Type B pancreatic cell (in vitro differentiated cells): ENCODE measurements at regions not wholly inside any gene's neighbourhood (a gene's known extent, or its start where the extent isn't known, plus 50 kb on each side); places are given as distances from the start of the nearest gene placed in this dataset.

Experiments
- DNase-seq: peaks from one replicate; pipeline ENCODE4 v3.0.0; 2021; ENCODE audit warnings: mixed read lengths; ENCODE audit not compliant: unreplicated experiment; ENCODE audit errors: extremely low spot score
- H3K27ac Mint-ChIP-seq: 2 replicates; pipeline ENCODE4 v1.8.0; 2021; ENCODE audit warnings: mild to moderate bottlenecking, mixed read lengths
- H3K27me3 Mint-ChIP-seq: 2 replicates; pipeline ENCODE4 v1.8.0; 2021; ENCODE audit warnings: mixed read lengths
- H3K36me3 Mint-ChIP-seq: 2 replicates; pipeline ENCODE4 v1.8.0; 2021; ENCODE audit warnings: mixed read lengths
- H3K4me1 Mint-ChIP-seq: one replicate; pipeline ENCODE4 v1.8.0; 2021; ENCODE audit warnings: mixed read lengths; ENCODE audit not compliant: unreplicated experiment
- H3K4me3 Mint-ChIP-seq: 2 replicates; pipeline ENCODE4 v1.8.0; 2021; ENCODE audit warnings: mild to moderate bottlenecking, mixed read lengths
- H3K9me3 Mint-ChIP-seq: 2 replicates; pipeline ENCODE4 v1.8.0; 2021; ENCODE audit warnings: mixed read lengths
- TF ChIP-seq, protein P1 (sequence below): fragments of 200-600 bp; sonication (generic); conservative IDR thresholded peaks from 2 replicates; pipeline ENCODE4 v1.5.0; 2021; ENCODE audit warnings: antibody characterized with exemption, mild to moderate bottlenecking

DNA sequence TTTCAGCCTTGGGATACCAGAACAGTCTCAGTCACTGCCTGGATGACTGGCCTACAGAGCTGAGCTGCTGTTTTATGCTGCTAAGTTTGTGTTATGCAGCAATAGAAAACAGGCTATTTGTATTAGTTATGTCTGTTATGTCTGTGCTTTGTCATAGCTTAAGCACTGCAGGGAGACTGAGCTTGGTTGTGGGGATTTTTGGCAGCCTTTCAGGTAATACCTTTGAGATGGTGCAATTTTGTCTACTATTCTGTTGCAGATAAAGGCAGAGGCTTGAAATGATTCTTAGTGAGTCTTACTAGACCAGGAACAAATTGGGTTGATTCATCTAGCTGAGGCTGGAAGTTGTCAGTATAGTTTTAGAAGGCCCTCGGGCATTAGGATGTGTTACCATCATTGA lies 201.3 kb upstream of the RBM19 start:
- Mint-ChIP-seq H3K4me3 (no peak overlapping the region), H3K27me3 (peaks cover 77% of the 10 kb centered on the region), H3K9me3 (no peaks in the 10 kb centered on the region), H3K36me3 (no peaks in the 10 kb centered on the region), H3K4me1 (no peaks in the 10 kb centered on the region), H3K27ac (no peak overlapping the region)
- DNase-seq: no peak
- TF ChIP-seq, protein P1, sequence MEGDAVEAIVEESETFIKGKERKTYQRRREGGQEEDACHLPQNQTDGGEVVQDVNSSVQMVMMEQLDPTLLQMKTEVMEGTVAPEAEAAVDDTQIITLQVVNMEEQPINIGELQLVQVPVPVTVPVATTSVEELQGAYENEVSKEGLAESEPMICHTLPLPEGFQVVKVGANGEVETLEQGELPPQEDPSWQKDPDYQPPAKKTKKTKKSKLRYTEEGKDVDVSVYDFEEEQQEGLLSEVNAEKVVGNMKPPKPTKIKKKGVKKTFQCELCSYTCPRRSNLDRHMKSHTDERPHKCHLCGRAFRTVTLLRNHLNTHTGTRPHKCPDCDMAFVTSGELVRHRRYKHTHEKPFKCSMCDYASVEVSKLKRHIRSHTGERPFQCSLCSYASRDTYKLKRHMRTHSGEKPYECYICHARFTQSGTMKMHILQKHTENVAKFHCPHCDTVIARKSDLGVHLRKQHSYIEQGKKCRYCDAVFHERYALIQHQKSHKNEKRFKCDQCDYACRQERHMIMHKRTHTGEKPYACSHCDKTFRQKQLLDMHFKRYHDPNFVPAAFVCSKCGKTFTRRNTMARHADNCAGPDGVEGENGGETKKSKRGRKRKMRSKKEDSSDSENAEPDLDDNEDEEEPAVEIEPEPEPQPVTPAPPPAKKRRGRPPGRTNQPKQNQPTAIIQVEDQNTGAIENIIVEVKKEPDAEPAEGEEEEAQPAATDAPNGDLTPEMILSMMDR: no peak

DNA sequence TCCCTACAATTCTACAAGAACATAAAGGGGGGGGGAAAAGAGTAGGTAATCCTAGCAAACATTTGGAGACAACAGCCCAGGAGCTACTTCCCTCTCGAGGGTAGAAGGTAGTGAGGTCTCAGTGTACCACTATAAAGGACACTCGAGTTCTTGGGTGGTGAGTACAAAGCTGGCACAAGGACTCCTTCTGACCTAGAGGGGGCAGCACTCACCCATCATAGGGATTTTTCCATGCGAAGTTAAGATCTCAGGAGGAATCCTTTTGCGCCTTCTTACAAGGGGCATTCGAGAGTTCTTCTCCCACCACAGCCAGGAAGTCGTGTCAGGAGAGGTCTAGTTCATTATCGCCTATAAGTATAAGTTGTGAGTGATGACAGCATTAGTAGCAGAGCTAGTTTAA lies 200.2 kb upstream of the RBM19 start:
- peaks cover 82% of the 10 kb centered on the region for H3K27me3 Mint-ChIP-seq
- H3K9me3 Mint-ChIP-seq: no peaks in the 10 kb centered on the region
- no peak overlapping the region for H3K4me3 Mint-ChIP-seq
- no peak overlapping the region for H3K27ac Mint-ChIP-seq
- DNase-seq: no peak
- no peaks in the 10 kb centered on the region for H3K36me3 Mint-ChIP-seq
- no peaks in the 10 kb centered on the region for H3K4me1 Mint-ChIP-seq
- TF ChIP-seq, protein P1: peak; percentile 75

DNA sequence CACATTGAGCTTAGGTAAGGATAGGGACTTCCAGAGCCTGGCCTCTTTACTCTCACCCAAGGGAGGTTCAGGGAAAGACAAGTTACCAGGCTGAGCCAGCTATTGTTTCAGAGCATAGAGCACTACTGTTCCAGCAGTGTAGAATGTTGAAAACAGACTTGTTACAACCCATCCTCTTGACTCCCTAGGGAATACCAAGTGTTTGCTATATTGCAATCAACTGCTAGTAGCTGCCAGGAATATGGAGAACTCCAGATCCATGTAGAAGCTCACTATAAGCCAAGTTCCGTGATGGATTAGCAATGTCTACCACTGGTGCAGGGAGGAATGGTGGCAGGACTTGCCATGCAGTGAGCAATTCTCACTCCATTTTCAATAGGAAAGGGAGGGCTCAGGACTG lies 199.8 kb upstream of the RBM19 start:
- H3K27ac Mint-ChIP-seq: no peak overlapping the region
- H3K36me3 Mint-ChIP-seq: no peaks in the 10 kb centered on the region
- H3K9me3 Mint-ChIP-seq: no peaks in the 10 kb centered on the region
- H3K27me3 Mint-ChIP-seq: peaks cover 78% of the 10 kb centered on the region
- no peak overlapping the region for H3K4me3 Mint-ChIP-seq
- no peaks in the 10 kb centered on the region for H3K4me1 Mint-ChIP-seq
- TF ChIP-seq, protein P1: no peak
- no peak for DNase-seq

DNA sequence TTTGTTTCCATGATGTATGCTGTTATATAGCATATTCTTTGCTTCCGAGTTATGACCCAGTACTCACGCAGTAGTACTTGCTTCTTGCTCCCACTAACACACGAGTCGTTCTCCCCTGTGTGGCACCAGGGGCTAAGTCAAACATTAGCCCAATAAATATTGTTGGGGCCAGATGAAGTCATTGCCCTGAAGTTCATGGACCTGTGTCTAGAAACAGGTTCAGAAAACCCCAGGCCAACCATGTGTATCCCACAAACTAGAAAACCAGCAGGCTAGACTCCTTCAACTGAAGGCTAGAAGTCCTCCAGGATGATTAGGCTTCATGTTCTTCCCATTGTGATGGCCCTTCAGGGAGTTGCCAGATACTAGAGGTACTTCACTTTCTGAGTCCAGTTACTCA lies 198.2 kb upstream of the RBM19 start:
- Mint-ChIP-seq H3K27me3 (peaks cover 65% of the 10 kb centered on the region), H3K27ac (no peak overlapping the region), H3K4me3 (no peak overlapping the region), H3K4me1 (no peaks in the 10 kb centered on the region), H3K9me3 (no peaks in the 10 kb centered on the region), H3K36me3 (no peaks in the 10 kb centered on the region)
- DNase-seq: no peak
- TF ChIP-seq, protein P1: no peak

DNA sequence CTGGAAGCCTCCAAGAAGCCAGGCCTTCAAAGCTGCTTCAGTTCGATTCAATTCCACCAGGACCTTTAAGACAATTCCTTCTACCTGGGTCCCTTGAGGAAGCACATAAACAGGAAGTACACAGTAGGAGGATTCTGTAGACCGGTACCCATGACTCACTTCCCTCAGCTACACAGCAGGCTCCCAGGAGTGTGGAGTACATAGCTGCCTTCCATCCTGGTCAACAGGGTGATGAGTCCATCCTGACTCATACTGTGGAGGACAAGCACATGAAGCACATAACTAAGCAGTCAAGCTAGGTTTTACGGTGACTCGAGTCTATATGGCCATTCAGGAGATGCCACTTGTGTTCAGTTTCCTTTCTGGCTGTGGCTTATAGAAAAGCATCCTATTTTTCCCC lies 197.6 kb upstream of the RBM19 start:
- Mint-ChIP-seq H3K27ac (no peak overlapping the region), H3K27me3 (peaks cover 61% of the 10 kb centered on the region), H3K4me3 (no peak overlapping the region), H3K4me1 (no peaks in the 10 kb centered on the region), H3K36me3 (no peaks in the 10 kb centered on the region), H3K9me3 (no peaks in the 10 kb centered on the region)
- TF ChIP-seq, protein P1: no peak
- DNase-seq: no peak

DNA sequence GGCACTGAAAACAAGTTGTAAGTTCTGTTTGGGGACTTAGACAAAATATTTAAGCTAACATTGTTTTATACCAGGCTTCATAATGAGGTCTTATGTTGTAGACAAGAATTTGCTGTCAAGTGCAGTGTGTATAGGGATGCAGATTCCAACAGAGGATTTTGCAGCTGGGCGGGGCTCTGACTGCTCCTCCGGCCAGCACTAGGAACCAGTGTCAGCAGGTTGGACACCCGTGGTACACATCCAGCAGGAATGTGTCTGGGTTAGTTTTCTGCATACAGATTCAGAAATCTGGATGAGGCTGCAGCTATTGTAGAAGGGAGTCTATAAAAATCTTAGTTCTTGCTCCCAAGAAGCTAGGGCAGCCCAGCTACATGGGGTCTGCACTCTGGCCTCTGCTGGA lies 194.3 kb upstream of the RBM19 start:
- H3K36me3 Mint-ChIP-seq: no peaks in the 10 kb centered on the region
- H3K4me1 Mint-ChIP-seq: no peaks in the 10 kb centered on the region
- no peaks in the 10 kb centered on the region for H3K9me3 Mint-ChIP-seq
- H3K4me3 Mint-ChIP-seq: no peak overlapping the region
- peaks cover 44% of the 10 kb centered on the region for H3K27me3 Mint-ChIP-seq
- no peak overlapping the region for H3K27ac Mint-ChIP-seq
- TF ChIP-seq, protein P1: no peak
- DNase-seq: no peak
